ENCODE measurements at regions not wholly inside any gene's neighbourhood (a gene's known extent, or its start where the extent isn't known, plus 50 kb on each side); places are given as distances from the start of the nearest gene placed in this dataset.

DNA sequence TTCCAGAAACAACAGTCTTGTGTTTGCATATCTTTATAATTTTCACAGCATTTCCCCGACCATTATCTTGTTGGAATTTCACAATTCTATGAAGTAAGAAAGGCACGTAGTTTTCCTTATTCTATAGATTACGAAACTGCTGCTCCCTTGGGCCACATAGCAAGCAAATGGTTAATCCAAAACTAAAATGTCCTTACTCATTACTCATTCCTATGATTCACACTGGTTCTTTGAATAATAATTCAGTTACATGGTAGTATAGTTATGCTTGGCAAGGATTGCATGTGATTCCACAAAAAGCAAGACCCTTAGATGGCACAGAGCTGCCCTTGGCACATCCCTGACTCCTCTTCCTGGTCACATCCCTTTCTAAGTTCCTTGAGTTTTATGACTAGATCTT lies 51.2 kb downstream of the OR13H1 start:
- Histone ChIP-seq H3K4me1 (ENCODE audit: insufficient read depth, low read length) (no peaks in the 10 kb centered on the region), H3K27ac (ENCODE audit: low read depth, low read length) (no peak overlapping the region), H3K9ac (ENCODE audit: low read length) (no peak overlapping the region), H3K36me3 (ENCODE audit: insufficient read depth, low read length) (no peaks in the 10 kb centered on the region), H3K9me3 (ENCODE audit: low read length) (no peaks in the 10 kb centered on the region), H3K4me3 (ENCODE audit: low read depth in 1 of 2, low read length in 2 of 2) (no peak overlapping the region), H3K27me3 (ENCODE audit: control insufficient read depth in 1 of 2, insufficient read depth in 2 of 2, low read length in 2 of 2) (no peaks in the 10 kb centered on the region)

DNA sequence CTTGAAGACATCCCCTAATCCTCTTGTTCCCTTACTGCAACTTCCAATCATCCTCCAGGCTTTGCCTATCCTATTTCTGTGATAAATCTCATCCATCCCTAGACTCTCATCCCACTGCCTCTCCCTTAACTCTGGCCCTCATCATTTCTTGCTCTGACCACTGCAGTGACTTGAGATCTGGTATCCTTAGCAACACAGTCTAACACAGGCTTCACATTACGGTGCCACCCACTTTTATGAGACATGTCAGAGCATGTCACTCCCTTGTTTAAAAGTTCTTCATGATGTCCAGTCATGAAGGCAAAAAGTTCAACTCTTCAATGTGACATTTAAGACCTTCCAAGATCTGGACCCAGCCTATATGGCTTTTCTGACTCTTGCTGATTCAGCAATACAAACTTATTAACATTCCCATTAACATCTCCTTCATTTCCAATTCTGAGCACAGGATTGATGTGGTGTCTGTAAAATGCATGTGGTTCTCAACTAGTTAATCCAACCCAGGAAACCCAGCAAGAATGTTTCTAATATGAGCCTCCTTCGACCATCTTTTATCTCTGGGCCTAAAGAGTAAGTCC lies 64.0 kb downstream of the OR13H1 start:
- Histone ChIP-seq H3K9me3 (ENCODE audit: low read length) (no peaks in the 10 kb centered on the region), H3K27me3 (ENCODE audit: control insufficient read depth in 1 of 2, insufficient read depth in 2 of 2, low read length in 2 of 2) (peaks cover 0 to 7% of the 10 kb centered on the region in 2 donors), H3K4me1 (ENCODE audit: insufficient read depth, low read length) (no peaks in the 10 kb centered on the region), H3K9ac (ENCODE audit: low read length) (no peak overlapping the region), H3K27ac (ENCODE audit: low read depth, low read length) (no peak overlapping the region), H3K36me3 (ENCODE audit: insufficient read depth, low read length) (no peaks in the 10 kb centered on the region), H3K4me3 (ENCODE audit: low read depth in 1 of 2, low read length in 2 of 2) (no peak overlapping the region)

DNA sequence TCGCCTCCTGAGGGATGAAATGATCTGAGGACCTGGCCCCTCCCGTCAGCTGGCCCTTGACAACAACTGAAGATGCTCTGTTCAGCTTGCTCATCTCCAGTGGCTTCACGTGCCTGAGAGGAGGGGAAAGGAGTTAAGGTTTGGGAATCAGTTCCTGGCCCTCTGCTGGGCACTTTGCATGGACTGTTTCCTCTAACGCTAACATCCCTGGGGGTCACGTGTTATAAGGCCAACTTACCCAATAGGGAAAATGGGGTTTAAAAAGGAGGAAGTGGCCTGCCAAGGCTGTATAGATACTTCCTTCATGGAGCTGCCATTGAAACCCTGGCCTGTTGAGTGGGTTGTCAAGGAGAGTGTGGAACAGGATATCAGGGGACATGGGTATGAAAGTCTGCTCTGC lies 65.6 kb downstream of the OR13H1 start:
- Histone ChIP-seq H3K4me1 (ENCODE audit: insufficient read depth, low read length) (no peaks in the 10 kb centered on the region), H3K4me3 (ENCODE audit: low read depth in 1 of 2, low read length in 2 of 2) (no peak overlapping the region), H3K9ac (ENCODE audit: low read length) (no peak overlapping the region), H3K36me3 (ENCODE audit: insufficient read depth, low read length) (no peaks in the 10 kb centered on the region), H3K27me3 (ENCODE audit: control insufficient read depth in 1 of 2, insufficient read depth in 2 of 2, low read length in 2 of 2) (peaks cover 4 to 7% of the 10 kb centered on the region in 2 donors), H3K9me3 (ENCODE audit: low read length) (no peaks in the 10 kb centered on the region), H3K27ac (ENCODE audit: low read depth, low read length) (no peak overlapping the region)

DNA sequence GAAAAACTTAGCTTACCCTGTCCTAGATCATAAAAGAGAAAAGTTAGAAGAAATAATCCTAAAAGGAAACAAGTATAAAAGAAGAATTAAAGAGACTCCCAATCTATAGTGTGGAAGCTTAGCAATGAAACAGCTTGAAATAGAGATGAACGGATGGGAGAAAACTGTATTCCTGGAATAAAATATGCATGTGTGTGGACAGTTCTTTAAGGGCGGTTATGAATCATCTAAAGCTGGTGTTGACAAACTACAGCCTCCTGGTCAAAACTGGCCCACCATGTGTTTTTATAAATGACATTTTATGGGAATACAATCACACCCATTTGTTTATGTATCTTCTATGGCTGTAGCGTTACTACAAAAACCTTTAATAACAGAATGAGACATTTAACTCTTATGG lies 69.4 kb downstream of the OR13H1 start:
- no peak overlapping the region for H3K4me3 ChIP-seq (ENCODE audit: low read depth in 1 of 2, low read length in 2 of 2)
- H3K27me3 ChIP-seq (ENCODE audit: control insufficient read depth in 1 of 2, insufficient read depth in 2 of 2, low read length in 2 of 2) = peaks cover 4 to 7% of the 10 kb centered on the region in 2 donors
- no peak overlapping the region for H3K9ac ChIP-seq (ENCODE audit: low read length)
- no peaks in the 10 kb centered on the region for H3K36me3 ChIP-seq (ENCODE audit: insufficient read depth, low read length)
- no peaks in the 10 kb centered on the region for H3K4me1 ChIP-seq (ENCODE audit: insufficient read depth, low read length)
- no peaks in the 10 kb centered on the region for H3K9me3 ChIP-seq (ENCODE audit: low read length)
- H3K27ac ChIP-seq (ENCODE audit: low read depth, low read length) = no peak overlapping the region

DNA sequence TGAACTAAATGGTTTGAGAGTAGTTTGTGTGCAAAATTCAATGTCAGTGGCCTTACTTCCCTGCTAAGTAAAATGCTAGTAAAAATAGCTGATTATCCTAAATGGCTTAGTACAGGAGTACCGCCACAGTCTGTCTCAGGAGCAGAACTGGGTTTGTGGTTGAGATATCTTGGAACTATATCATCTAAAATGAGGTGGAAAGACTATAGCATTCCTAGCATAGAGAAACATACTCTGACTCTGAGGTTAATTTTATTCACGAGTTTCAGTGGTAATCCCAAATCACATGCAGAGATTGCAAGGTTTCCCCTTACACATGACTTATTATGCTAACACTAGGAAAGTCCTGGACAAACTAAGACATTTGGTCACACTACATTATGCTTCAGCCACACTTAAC lies 70.4 kb downstream of the OR13H1 start:
- H3K9ac ChIP-seq (ENCODE audit: low read length) = no peak overlapping the region
- H3K9me3 ChIP-seq (ENCODE audit: low read length) = no peaks in the 10 kb centered on the region
- H3K4me3 ChIP-seq (ENCODE audit: low read depth in 1 of 2, low read length in 2 of 2) = no peak overlapping the region
- no peak overlapping the region for H3K27ac ChIP-seq (ENCODE audit: low read depth, low read length)
- no peaks in the 10 kb centered on the region for H3K4me1 ChIP-seq (ENCODE audit: insufficient read depth, low read length)
- no peaks in the 10 kb centered on the region for H3K36me3 ChIP-seq (ENCODE audit: insufficient read depth, low read length)
- peaks cover 4 to 7% of the 10 kb centered on the region in 2 donors for H3K27me3 ChIP-seq (ENCODE audit: control insufficient read depth in 1 of 2, insufficient read depth in 2 of 2, low read length in 2 of 2)

DNA sequence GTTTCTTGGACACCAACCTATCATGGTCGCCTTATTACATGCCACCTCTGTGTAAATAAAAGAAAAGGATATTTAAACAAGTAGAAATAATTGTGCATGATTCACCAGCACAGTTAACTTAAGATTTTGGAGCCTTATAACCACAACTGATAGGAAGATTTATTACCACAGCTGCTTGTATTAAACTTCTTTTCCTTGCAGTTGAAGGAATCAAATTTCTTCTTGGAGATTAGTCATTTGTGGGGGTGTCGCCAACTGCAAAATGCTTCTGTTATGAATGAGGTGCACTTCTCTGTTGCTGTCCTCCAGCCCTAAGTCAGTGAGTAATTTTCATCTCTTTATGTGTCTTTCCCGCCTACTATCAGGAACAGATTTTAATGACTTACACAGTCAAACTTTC lies 73.3 kb downstream of the OR13H1 start:
- Histone ChIP-seq H3K27me3 (ENCODE audit: control insufficient read depth in 1 of 2, insufficient read depth in 2 of 2, low read length in 2 of 2) (peaks cover 0 to 4% of the 10 kb centered on the region in 2 donors), H3K36me3 (ENCODE audit: insufficient read depth, low read length) (no peaks in the 10 kb centered on the region), H3K27ac (ENCODE audit: low read depth, low read length) (no peak overlapping the region), H3K9me3 (ENCODE audit: low read length) (no peaks in the 10 kb centered on the region), H3K9ac (ENCODE audit: low read length) (no peak overlapping the region), H3K4me3 (ENCODE audit: low read depth in 1 of 2, low read length in 2 of 2) (no peak overlapping the region), H3K4me1 (ENCODE audit: insufficient read depth, low read length) (no peaks in the 10 kb centered on the region)

DNA sequence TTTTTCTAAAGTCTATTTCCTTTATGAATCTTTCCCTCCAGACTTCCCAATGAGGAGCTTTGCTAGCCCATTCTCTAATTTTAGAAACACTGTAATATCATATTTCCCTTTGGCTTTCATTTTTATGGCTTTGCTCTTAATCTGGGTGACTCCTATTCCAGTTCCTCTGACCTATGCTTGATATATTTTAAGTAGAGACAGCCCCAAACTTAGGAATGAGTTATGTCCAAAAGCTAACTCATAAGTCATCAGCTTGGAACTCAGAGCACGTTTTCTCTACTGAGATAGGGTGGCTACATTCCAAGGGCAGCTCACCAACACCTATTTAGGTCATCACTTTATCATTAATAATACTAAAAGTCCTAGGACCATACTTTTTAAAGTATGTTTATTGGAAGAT lies 77.8 kb downstream of the OR13H1 start:
- Histone ChIP-seq H3K9ac (ENCODE audit: low read length) (no peak overlapping the region), H3K27me3 (ENCODE audit: control insufficient read depth in 1 of 2, insufficient read depth in 2 of 2, low read length in 2 of 2) (no peaks in the 10 kb centered on the region), H3K36me3 (ENCODE audit: insufficient read depth, low read length) (no peaks in the 10 kb centered on the region), H3K4me1 (ENCODE audit: insufficient read depth, low read length) (no peaks in the 10 kb centered on the region), H3K4me3 (ENCODE audit: low read depth in 1 of 2, low read length in 2 of 2) (no peak overlapping the region), H3K27ac (ENCODE audit: low read depth, low read length) (no peak overlapping the region), H3K9me3 (ENCODE audit: low read length) (no peaks in the 10 kb centered on the region)

DNA sequence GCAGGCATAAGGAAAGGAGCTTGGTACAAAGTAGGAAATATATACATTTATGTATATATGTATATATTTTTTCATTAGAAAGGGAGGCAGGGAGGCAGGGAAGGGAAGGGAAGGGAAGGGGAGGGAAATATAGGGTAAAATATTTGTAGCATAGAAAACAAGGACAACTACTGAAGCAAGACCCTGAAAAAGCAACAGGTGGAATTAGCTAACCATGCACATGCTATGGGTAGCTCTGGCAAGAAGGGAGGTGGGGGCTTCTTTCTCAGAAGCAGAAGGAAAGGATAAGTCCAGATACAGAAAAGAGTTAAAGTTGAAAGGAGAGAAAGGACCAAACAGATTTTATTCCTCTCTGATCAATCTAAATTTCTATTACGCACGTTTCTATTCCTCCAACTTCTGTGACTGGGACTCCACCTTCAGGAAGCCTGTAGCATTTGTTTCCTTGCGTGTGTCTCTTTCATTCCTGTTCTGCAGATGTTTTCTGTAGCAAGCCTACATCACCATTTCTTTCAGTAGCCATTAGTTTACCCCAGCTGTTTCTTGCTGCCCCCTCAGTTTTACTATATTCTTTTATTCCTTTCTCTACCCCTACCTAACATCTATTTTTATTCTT lies 82.9 kb downstream of the OR13H1 start:
- Histone ChIP-seq H3K4me3 (ENCODE audit: low read depth in 1 of 2, low read length in 2 of 2) (no peak overlapping the region), H3K27ac (ENCODE audit: low read depth, low read length) (no peak overlapping the region), H3K9me3 (ENCODE audit: low read length) (no peaks in the 10 kb centered on the region), H3K9ac (ENCODE audit: low read length) (no peak overlapping the region), H3K27me3 (ENCODE audit: control insufficient read depth in 1 of 2, insufficient read depth in 2 of 2, low read length in 2 of 2) (peaks cover 4 to 5% of the 10 kb centered on the region in 2 donors), H3K4me1 (ENCODE audit: insufficient read depth, low read length) (no peaks in the 10 kb centered on the region), H3K36me3 (ENCODE audit: insufficient read depth, low read length) (no peaks in the 10 kb centered on the region)

DNA sequence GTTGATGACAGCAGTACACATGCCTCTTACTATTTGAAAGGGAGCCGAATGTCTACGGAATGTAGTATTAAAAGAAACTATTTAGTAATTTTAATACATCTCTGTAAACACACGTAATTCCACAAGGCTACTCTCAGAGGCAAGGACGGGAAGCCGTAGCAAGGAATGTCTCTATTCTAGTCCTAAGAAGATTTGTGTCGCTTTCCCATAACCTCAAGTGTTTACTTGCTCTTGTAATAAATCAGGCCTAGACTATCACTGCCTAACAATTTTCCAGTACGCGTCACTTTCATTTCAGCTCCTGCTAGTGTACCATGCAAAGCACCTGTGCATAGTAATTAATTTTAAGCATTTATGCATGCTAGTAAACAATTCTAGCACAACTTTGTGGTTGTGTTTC lies 86.7 kb downstream of the OR13H1 start:
- H3K27ac ChIP-seq (ENCODE audit: low read depth, low read length) = no peak overlapping the region
- no peaks in the 10 kb centered on the region for H3K9me3 ChIP-seq (ENCODE audit: low read length)
- H3K4me1 ChIP-seq (ENCODE audit: insufficient read depth, low read length) = no peaks in the 10 kb centered on the region
- H3K27me3 ChIP-seq (ENCODE audit: control insufficient read depth in 1 of 2, insufficient read depth in 2 of 2, low read length in 2 of 2) = peaks cover 4 to 5% of the 10 kb centered on the region in 2 donors
- H3K9ac ChIP-seq (ENCODE audit: low read length) = no peak overlapping the region
- no peaks in the 10 kb centered on the region for H3K36me3 ChIP-seq (ENCODE audit: insufficient read depth, low read length)
- no peak overlapping the region for H3K4me3 ChIP-seq (ENCODE audit: low read depth in 1 of 2, low read length in 2 of 2)

DNA sequence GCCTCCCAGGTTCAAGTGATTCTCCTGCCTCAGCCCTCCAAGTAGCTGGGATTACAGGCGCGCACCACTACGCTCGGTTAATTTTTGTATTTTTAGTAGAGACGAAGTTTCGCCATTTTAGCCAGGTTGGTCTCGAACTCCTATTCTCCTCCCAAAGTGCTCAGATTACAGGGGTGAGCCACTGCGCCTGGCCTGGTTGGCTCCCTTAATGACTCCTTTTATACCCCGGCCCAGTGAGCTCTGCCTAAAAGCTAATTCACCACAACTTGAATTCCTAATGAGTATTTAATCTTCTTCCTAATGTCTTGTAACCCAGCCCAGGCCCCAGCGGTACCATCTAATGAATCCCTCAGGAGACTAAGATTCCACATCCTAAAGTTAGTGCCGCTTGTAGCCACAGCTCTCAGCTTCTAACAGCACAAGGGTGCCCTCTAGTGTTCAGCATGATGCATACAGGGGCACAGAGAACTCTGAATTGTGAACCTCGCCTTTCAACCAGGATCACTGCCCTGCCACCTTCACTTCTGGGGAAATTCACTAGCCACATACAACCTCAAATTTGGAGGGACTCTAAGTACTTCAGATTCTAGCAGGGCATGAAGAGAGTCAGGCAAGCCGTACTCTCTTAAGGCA lies 89.5 kb downstream of the OR13H1 start:
- Histone ChIP-seq H3K4me3 (ENCODE audit: low read depth in 1 of 2, low read length in 2 of 2) (no peak overlapping the region), H3K27ac (ENCODE audit: low read depth, low read length) (no peak overlapping the region), H3K4me1 (ENCODE audit: insufficient read depth, low read length) (no peaks in the 10 kb centered on the region), H3K36me3 (ENCODE audit: insufficient read depth, low read length) (no peaks in the 10 kb centered on the region), H3K27me3 (ENCODE audit: control insufficient read depth in 1 of 2, insufficient read depth in 2 of 2, low read length in 2 of 2) (peaks cover 3 to 4% of the 10 kb centered on the region in 2 donors), H3K9me3 (ENCODE audit: low read length) (no peaks in the 10 kb centered on the region), H3K9ac (ENCODE audit: low read length) (no peak overlapping the region)

DNA sequence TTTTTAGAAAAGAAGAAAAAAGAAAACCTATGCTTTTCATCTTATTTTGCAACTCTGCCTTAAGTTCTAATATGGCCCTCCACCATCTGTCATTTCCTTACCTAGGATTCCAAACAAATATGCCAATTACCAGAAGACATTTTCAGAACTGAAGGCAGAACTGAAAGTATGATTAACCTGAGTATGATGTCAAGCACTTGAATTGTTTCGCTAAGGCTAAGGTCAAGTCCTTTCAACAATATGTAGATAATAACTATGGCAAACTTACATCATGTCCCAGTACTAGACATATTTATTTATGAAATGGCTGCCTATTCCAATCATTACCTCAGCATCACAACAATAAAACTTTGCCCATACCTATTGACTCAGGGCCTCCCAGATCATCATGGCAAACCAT lies 91.0 kb downstream of the OR13H1 start:
- Histone ChIP-seq H3K9me3 (ENCODE audit: low read length) (no peaks in the 10 kb centered on the region), H3K36me3 (ENCODE audit: insufficient read depth, low read length) (no peaks in the 10 kb centered on the region), H3K4me1 (ENCODE audit: insufficient read depth, low read length) (no peaks in the 10 kb centered on the region), H3K27me3 (ENCODE audit: control insufficient read depth in 1 of 2, insufficient read depth in 2 of 2, low read length in 2 of 2) (peaks cover 0 to 7% of the 10 kb centered on the region in 2 donors), H3K27ac (ENCODE audit: low read depth, low read length) (no peak overlapping the region), H3K4me3 (ENCODE audit: low read depth in 1 of 2, low read length in 2 of 2) (no peak overlapping the region), H3K9ac (ENCODE audit: low read length) (no peak overlapping the region)

DNA sequence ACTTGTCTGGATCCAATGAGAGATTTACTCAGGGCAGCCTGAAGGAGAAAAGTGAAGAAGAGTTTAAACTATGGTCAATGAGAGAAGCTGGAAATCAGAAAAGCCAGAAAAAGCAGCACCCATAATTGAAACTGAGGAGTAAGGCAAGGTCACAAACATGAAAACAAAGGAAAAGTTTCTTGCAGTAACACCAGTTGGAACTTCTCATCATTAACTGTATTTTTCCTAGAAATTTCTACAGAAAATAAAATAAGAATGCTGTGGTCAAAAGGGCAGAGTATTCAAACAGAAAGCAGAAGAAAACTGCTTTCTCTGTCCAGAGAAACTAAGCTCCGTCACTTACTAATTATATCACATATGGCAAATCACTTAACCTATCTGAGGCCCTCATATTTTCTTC lies 102.2 kb downstream of the OR13H1 start:
- Histone ChIP-seq H3K27me3 (ENCODE audit: control insufficient read depth in 1 of 2, insufficient read depth in 2 of 2, low read length in 2 of 2) (no peaks in the 10 kb centered on the region), H3K9ac (ENCODE audit: low read length) (no peak overlapping the region), H3K4me3 (ENCODE audit: low read depth in 1 of 2, low read length in 2 of 2) (no peak overlapping the region), H3K27ac (ENCODE audit: low read depth, low read length) (no peak overlapping the region), H3K9me3 (ENCODE audit: low read length) (no peaks in the 10 kb centered on the region), H3K4me1 (ENCODE audit: insufficient read depth, low read length) (no peaks in the 10 kb centered on the region), H3K36me3 (ENCODE audit: insufficient read depth, low read length) (no peaks in the 10 kb centered on the region)

All from muscle layer of colon (tissue), 2 donors.